Mesothelial cell of epicardium (in vitro differentiated cells): ENCODE measurements at regions not wholly inside any gene's neighbourhood (a gene's known extent, or its start where the extent isn't known, plus 50 kb on each side); places are given as distances from the start of the nearest gene placed in this dataset.

ENCODE experiments used
- DNase-seq, 2 experiments: peaks; one replicate each; pipeline ENCODE4 v3.0.0; 2021; ENCODE audit warnings: low spot score in 2 of 2; ENCODE audit not compliant: unreplicated experiment in 2 of 2
- H3K27ac Mint-ChIP-seq: 2 replicates; pipeline ENCODE4 v1.8.0; 2021; ENCODE audit warnings: mixed read lengths
- H3K27me3 Mint-ChIP-seq: 2 replicates; pipeline ENCODE4 v1.8.0; 2021; ENCODE audit warnings: low read depth, mixed read lengths
- H3K36me3 Mint-ChIP-seq: 2 replicates; pipeline ENCODE4 v1.8.0; 2021; ENCODE audit warnings: mixed read lengths
- H3K4me1 Mint-ChIP-seq: 2 replicates; pipeline ENCODE4 v1.8.0; 2021; ENCODE audit warnings: mixed read lengths
- H3K4me3 Mint-ChIP-seq: 2 replicates; pipeline ENCODE4 v1.8.0; 2021; ENCODE audit warnings: mild to moderate bottlenecking, moderate library complexity, mixed read lengths
- H3K9me3 Mint-ChIP-seq: 2 replicates; pipeline ENCODE4 v1.8.0; 2021; ENCODE audit warnings: mixed read lengths
- CTCF ChIP-seq: fragments of 200-600 bp; sonication (generic); IDR thresholded peaks from one replicate; pipeline ENCODE4 v1.5.0; 2021; ENCODE audit warnings: antibody characterized with exemption; ENCODE audit not compliant: unreplicated experiment

- H3K9me3 Mint-ChIP-seq = peaks cover 10% of the 10 kb centered on the region
- no peak overlapping the region for H3K4me3 Mint-ChIP-seq
- H3K27ac Mint-ChIP-seq = no peak overlapping the region
- H3K27me3 Mint-ChIP-seq = no peaks in the 10 kb centered on the region
- TF ChIP-seq CTCF = no peak
- peaks cover 9% of the 10 kb centered on the region for H3K36me3 Mint-ChIP-seq
- DNase-seq = no peak
- peaks cover 23% of the 10 kb centered on the region for H3K4me1 Mint-ChIP-seq
These were observed 54.4 kb upstream of the SDK1 start for GRCh38 chr7:3246651-3247050.

- no peak for TF ChIP-seq CTCF
- Mint-ChIP-seq H3K4me1 (peaks cover 19% of the 10 kb centered on the region), H3K27me3 (no peaks in the 10 kb centered on the region), H3K27ac (peak overlapping the region; percentile 61), H3K4me3 (no peak overlapping the region), H3K36me3 (peaks cover 9% of the 10 kb centered on the region), H3K9me3 (peaks cover 15% of the 10 kb centered on the region)
- no peak for DNase-seq
These were observed 50.3 kb upstream of the SDK1 start for GRCh38 chr7:3250725-3251124.
